H9 (cell line): ENCODE measurements at regions not wholly inside any gene's neighbourhood (a gene's known extent, or its start where the extent isn't known, plus 50 kb on each side); places are given as distances from the start of the nearest gene placed in this dataset.

Experiments used
- DNase-seq: peaks from one replicate; pipeline ENCODE4 v3.0.0-alpha.2; 2017
- H2AFZ ChIP-seq: one replicate; pipeline ENCODE4 v1.6.1; 2013; ENCODE audit warnings: mild to moderate bottlenecking, low read length, control low read depth, moderate library complexity
- H2AK5ac ChIP-seq: 2 replicates; pipeline ENCODE4 v1.6.1; 2013; ENCODE audit warnings: low read length, control low read depth, mixed read lengths; ENCODE audit not compliant: insufficient read length
- H2BK120ac ChIP-seq: one replicate; pipeline ENCODE4 v1.6.1; 2013; ENCODE audit warnings: low read depth, mild to moderate bottlenecking, low read length, control low read depth, inconsistent platforms; ENCODE audit not compliant: poor library complexity, severe bottlenecking
- H2BK12ac ChIP-seq: 2 replicates; pipeline ENCODE4 v1.6.1; 2013; ENCODE audit warnings: low read length, control low read depth, mixed read lengths, low read depth; ENCODE audit not compliant: insufficient read length
- H2BK15ac ChIP-seq: 2 replicates; pipeline ENCODE4 v1.6.1; 2013; ENCODE audit warnings: low read depth, low read length, control low read depth
- H2BK20ac ChIP-seq: one replicate; pipeline ENCODE4 v1.6.1; 2013; ENCODE audit warnings: low read depth, mild to moderate bottlenecking, low read length, control low read depth, inconsistent platforms; ENCODE audit not compliant: poor library complexity, severe bottlenecking
- H2BK5ac ChIP-seq: 2 replicates; pipeline ENCODE4 v1.6.1; 2013; ENCODE audit warnings: low read length, control low read depth, mixed read lengths; ENCODE audit not compliant: insufficient read length
- H3K14ac ChIP-seq: 2 replicates; pipeline ENCODE4 v1.6.1; 2013; ENCODE audit warnings: low read length, control low read depth; ENCODE audit not compliant: insufficient read depth
- H3K18ac ChIP-seq: 2 replicates; pipeline ENCODE4 v1.6.1; 2013; ENCODE audit warnings: low read depth, mild to moderate bottlenecking, mixed read lengths, low read length, control low read depth; ENCODE audit not compliant: insufficient read length
- H3K23ac ChIP-seq: 2 replicates; pipeline ENCODE4 v1.6.1; 2013; ENCODE audit warnings: low read length, control low read depth, mixed read lengths, low read depth; ENCODE audit not compliant: insufficient read length
- H3K23me2 ChIP-seq: 2 replicates; pipeline ENCODE4 v1.6.1; 2013; ENCODE audit warnings: low read depth, mild to moderate bottlenecking, mixed read lengths, low read length, control low read depth; ENCODE audit not compliant: insufficient read length, poor library complexity, severe bottlenecking
- H3K27ac ChIP-seq: 2 replicates; pipeline ENCODE4 v1.5.1; 2013; ENCODE audit warnings: low read length, control low read depth, mixed read lengths, low read depth; ENCODE audit not compliant: insufficient read length
- H3K27me3 ChIP-seq: 2 replicates; pipeline ENCODE4 v1.6.1; 2013; ENCODE audit warnings: low read length, control low read depth, inconsistent platforms; ENCODE audit not compliant: insufficient read depth
- H3K4ac ChIP-seq: 2 replicates; pipeline ENCODE4 v1.6.1; 2013; ENCODE audit warnings: low read depth, mild to moderate bottlenecking, control low read depth, inconsistent platforms, low read length, moderate library complexity
- H3K4me1 ChIP-seq: 2 replicates; pipeline ENCODE4 v1.6.1; 2013; ENCODE audit warnings: low read length, control low read depth, inconsistent platforms; ENCODE audit not compliant: insufficient read depth
- H3K4me2 ChIP-seq: 2 replicates; pipeline ENCODE4 v1.6.1; 2013; ENCODE audit warnings: low read length, control low read depth, mixed read lengths; ENCODE audit not compliant: insufficient read length, insufficient read depth
- H3K56ac ChIP-seq: 2 replicates; pipeline ENCODE4 v1.6.1; 2013; ENCODE audit warnings: low read depth, mild to moderate bottlenecking, mixed read lengths, low read length, control low read depth; ENCODE audit not compliant: insufficient read length
- H3K79me1 ChIP-seq: 2 replicates; pipeline ENCODE4 v1.6.1; 2013; ENCODE audit warnings: low read depth, mild to moderate bottlenecking, moderate library complexity, low read length, control low read depth, inconsistent platforms; ENCODE audit not compliant: insufficient read depth, poor library complexity, severe bottlenecking
- H3K79me2 ChIP-seq: 2 replicates; pipeline ENCODE4 v1.6.1; 2013; ENCODE audit warnings: low read length, control low read depth, inconsistent platforms; ENCODE audit not compliant: insufficient read depth
- H3K9ac ChIP-seq: 2 replicates; pipeline ENCODE4 v1.6.1; 2013; ENCODE audit warnings: low read length, control low read depth, mixed read lengths; ENCODE audit not compliant: insufficient read length; ENCODE audit errors: extremely low read depth
- H3K9me3 ChIP-seq: one replicate; pipeline ENCODE4 v1.6.1; 2013; ENCODE audit warnings: low read depth, low read length, inconsistent platforms; ENCODE audit not compliant: control insufficient read depth
- H3T11ph ChIP-seq: one replicate; pipeline ENCODE4 v1.6.1; 2013; ENCODE audit warnings: mild to moderate bottlenecking, low read length, control low read depth, inconsistent platforms
- H4K20me1 ChIP-seq: one replicate; pipeline ENCODE4 v1.6.1; 2013; ENCODE audit not compliant: control insufficient read depth, insufficient read length, insufficient read depth
- H4K5ac ChIP-seq: 2 replicates; pipeline ENCODE4 v1.6.1; 2013; ENCODE audit warnings: low read depth, mild to moderate bottlenecking, mixed read lengths, low read length, control low read depth; ENCODE audit not compliant: insufficient read length
- H4K8ac ChIP-seq: replicated peaks from 2 replicates; pipeline ENCODE4 v1.6.1; 2013; ENCODE audit warnings: low read length, control low read depth, mixed read lengths, low read depth; ENCODE audit not compliant: insufficient read length
- H4K91ac ChIP-seq: 2 replicates; pipeline ENCODE4 v1.6.1; 2013; ENCODE audit warnings: low read depth, mild to moderate bottlenecking, moderate library complexity, mixed read lengths, low read length, control low read depth; ENCODE audit not compliant: insufficient read length
- H3K27ac Mint-ChIP-seq, 3 experiments: 2 replicates in 2 of 3; 3 replicates in 1 of 3; pipeline ENCODE4 v1.8.0; 2020 to 2021; ENCODE audit warnings: mixed read lengths in 3 of 3, mild to moderate bottlenecking in 1 of 3, moderate library complexity in 1 of 3
- H3K27me3 Mint-ChIP-seq: 2 replicates; pipeline ENCODE4 v1.8.0; 2021; ENCODE audit warnings: low read depth, mild to moderate bottlenecking, moderate library complexity, mixed read lengths
- H3K36me3 Mint-ChIP-seq, 3 experiments: 2 replicates in 2 of 3; 3 replicates in 1 of 3; pipeline ENCODE4 v1.8.0; 2020 to 2021; ENCODE audit warnings: low read depth in 3 of 3, mixed read lengths in 3 of 3; ENCODE audit not compliant: insufficient read depth in 1 of 3
- H3K4me1 Mint-ChIP-seq, 2 experiments: 2 replicates each; pipeline ENCODE4 v1.8.0; 2020; ENCODE audit warnings: mixed read lengths in 2 of 2
- H3K4me3 Mint-ChIP-seq, 2 experiments: 2 replicates in 1 of 2; 3 replicates in 1 of 2; pipeline ENCODE4 v1.8.0; 2020 to 2021; ENCODE audit warnings: mild to moderate bottlenecking in 2 of 2, mixed read lengths in 2 of 2, moderate library complexity in 1 of 2
- H3K9me3 Mint-ChIP-seq, 2 experiments: 2 replicates in 1 of 2; 3 replicates in 1 of 2; pipeline ENCODE4 v1.8.0; 2020; ENCODE audit warnings: mild to moderate bottlenecking in 2 of 2, mixed read lengths in 2 of 2, moderate library complexity in 1 of 2
- WGBS: extraction: QIAGEN DNeasy Blood & Tissue Kit; methylation state at CpG from one replicate; pipeline ENCODE4 v1.1.7; 2013; ENCODE audit warnings: missing lambda C conversion rate, low lambda C conversion rate, mixed read lengths; ENCODE audit not compliant: insufficient read length; ENCODE audit errors: extremely low coverage; 5-methylcytosine and 5-hydroxymethylcytosine counted together
- TF ChIP-seq, protein P1 (sequence below): fragments of 200-600 bp; sonication (generic); conservative IDR thresholded peaks from 3 replicates; pipeline ENCODE4 v1.8.0; 2021; ENCODE audit warnings: antibody characterized with exemption, mild to moderate bottlenecking

DNA sequence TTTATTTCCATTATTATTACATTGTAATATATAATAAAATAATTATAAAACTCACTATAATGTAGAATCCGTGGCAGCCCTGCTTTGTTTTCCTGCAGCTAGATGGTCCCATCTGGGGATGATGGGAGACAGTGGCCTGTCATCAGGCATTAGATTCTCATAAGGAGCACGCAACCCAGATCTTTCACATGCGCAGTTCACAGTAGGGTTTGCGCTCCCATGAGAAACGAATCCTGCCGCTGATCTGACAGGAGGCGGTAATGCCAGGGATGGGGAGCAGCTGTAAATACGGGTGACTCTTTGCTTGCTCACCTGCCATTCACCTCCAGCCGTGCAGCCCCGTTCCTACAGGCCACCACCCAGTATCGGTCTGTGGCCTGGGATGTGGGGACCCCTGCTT, 1879.3 kb upstream of the WWC1 start:
- H3K4me2 ChIP-seq = no peak overlapping the region
- H2BK12ac ChIP-seq = no peak overlapping the region
- H4K91ac ChIP-seq = no peak overlapping the region
- no peak overlapping the region for H3K27ac ChIP-seq
- H3K18ac ChIP-seq = no peak overlapping the region
- peaks cover 6 to 11% of the 10 kb centered on the region in 2 experiments for H3K9me3 Mint-ChIP-seq
- H4K5ac ChIP-seq = no peak overlapping the region
- H3K4ac ChIP-seq = no peak overlapping the region
- H3K23me2 ChIP-seq = no peaks in the 10 kb centered on the region
- H4K8ac ChIP-seq = no peak overlapping the region
- H2BK5ac ChIP-seq = no peak overlapping the region
- TF ChIP-seq, protein P1, sequence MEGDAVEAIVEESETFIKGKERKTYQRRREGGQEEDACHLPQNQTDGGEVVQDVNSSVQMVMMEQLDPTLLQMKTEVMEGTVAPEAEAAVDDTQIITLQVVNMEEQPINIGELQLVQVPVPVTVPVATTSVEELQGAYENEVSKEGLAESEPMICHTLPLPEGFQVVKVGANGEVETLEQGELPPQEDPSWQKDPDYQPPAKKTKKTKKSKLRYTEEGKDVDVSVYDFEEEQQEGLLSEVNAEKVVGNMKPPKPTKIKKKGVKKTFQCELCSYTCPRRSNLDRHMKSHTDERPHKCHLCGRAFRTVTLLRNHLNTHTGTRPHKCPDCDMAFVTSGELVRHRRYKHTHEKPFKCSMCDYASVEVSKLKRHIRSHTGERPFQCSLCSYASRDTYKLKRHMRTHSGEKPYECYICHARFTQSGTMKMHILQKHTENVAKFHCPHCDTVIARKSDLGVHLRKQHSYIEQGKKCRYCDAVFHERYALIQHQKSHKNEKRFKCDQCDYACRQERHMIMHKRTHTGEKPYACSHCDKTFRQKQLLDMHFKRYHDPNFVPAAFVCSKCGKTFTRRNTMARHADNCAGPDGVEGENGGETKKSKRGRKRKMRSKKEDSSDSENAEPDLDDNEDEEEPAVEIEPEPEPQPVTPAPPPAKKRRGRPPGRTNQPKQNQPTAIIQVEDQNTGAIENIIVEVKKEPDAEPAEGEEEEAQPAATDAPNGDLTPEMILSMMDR = no peak
- no peak overlapping the region for H2AK5ac ChIP-seq
- no peak overlapping the region for H3K9ac ChIP-seq
- H2BK120ac ChIP-seq = no peak overlapping the region
- no peak overlapping the region for H2BK20ac ChIP-seq
- no CpG with 5 or more reads among the region's 11 CpGs for WGBS
- H3K23ac ChIP-seq = no peak overlapping the region
- no peak overlapping the region for H3T11ph ChIP-seq
- H2BK15ac ChIP-seq = no peak overlapping the region
- H3K36me3 Mint-ChIP-seq = peaks cover 0 to 14% (median 5%) of the 10 kb centered on the region in 3 experiments; a peak in 4 of 7 replicates
- no peak overlapping the region; the same call in 1 of the 2 replicates for H3K14ac ChIP-seq
- no peak overlapping the region for H3K4me3 Mint-ChIP-seq
- H4K20me1 ChIP-seq = no peaks in the 10 kb centered on the region
- H3K27me3 Mint-ChIP-seq = no peaks in the 10 kb centered on the region
- no peak overlapping the region for H2AFZ ChIP-seq
- H3K56ac ChIP-seq = no peak overlapping the region
- H3K9me3 ChIP-seq = no peaks in the 10 kb centered on the region
- H3K4me1 ChIP-seq = no peaks in the 10 kb centered on the region
- H3K27me3 ChIP-seq = no peaks in the 10 kb centered on the region
- no peaks in the 10 kb centered on the region for H3K79me2 ChIP-seq
- H3K27ac Mint-ChIP-seq = no peak overlapping the region
- no peaks in the 10 kb centered on the region for H3K79me1 ChIP-seq
- H3K4me1 Mint-ChIP-seq = peaks cover 20 to 22% of the 10 kb centered on the region in 2 experiments
- no peak for DNase-seq
